Head of caudate nucleus (tissue), 42 donors: ENCODE measurements at regions not wholly inside any gene's neighbourhood (a gene's known extent, or its start where the extent isn't known, plus 50 kb on each side); places are given as distances from the start of the nearest gene placed in this dataset.
A peak's percentile ranks its signal among the peaks of the same experiment; 100 is the strongest.
"Not testable (repeated sequence)": the region's sequence is repeated elsewhere in the genome, so short reads cannot be mapped to it uniquely, and the experiment has no call there.

Source experiments
- DNase-seq, 42 donors: peaks; one replicate each; pipeline versions ENCODE4 v3.0.0 to v3.0.0-alpha.2; 2020 to 2021; ENCODE audit warnings: mixed read lengths in 7 of 42
- intact Hi-C: fragments of 100-400 bp; cut with DNase I; formaldehyde crosslinking; loops from one replicate; pipeline ENCODE4 v1.15.0; 2022

DNA sequence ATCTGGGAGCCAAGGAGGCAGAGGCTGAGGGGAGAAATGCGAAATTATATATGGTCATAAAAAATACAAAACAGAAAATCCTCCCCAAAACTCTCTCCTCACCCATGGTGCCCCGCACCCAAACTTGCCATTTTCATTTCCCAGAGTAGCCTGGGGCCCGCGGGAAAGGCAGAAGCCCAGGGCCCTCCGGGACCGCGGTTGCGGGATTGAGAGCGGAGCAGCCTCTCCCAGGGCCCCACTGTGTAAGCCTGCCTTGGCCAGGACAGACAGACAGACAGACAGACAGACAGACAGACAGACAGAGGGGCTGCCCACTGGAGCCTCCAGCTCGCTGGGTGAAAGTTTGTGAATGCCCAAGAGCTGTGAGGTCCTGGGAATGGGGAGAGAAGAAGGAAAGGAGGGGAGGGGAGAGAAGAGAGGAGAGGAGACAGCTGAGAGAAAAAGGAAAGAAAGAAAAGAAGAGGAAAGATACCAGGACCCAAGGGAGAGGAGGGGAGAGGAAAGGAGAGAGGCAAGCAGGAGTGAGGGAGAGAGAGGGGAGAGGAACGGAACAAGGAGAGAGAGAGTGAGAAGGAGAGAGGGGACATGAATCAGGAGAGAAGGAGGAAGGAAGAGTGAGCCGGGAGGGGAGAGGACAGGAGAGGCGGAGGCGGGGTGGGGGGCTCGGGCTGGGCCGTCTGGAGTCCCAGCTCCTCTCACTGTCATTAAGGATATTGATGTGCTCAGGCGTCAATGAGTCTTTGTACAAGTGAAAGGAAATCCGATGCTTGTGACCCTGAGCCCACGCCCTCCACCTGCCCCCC lies 69.3 kb upstream of the CASZ1 start:
- intact Hi-C loops, result loop anchor here (10.0 kb wide), 1 partner anchor 351 kb away; no protein-coding TSS in a partner anchor
- no peak for DNase-seq

DNA sequence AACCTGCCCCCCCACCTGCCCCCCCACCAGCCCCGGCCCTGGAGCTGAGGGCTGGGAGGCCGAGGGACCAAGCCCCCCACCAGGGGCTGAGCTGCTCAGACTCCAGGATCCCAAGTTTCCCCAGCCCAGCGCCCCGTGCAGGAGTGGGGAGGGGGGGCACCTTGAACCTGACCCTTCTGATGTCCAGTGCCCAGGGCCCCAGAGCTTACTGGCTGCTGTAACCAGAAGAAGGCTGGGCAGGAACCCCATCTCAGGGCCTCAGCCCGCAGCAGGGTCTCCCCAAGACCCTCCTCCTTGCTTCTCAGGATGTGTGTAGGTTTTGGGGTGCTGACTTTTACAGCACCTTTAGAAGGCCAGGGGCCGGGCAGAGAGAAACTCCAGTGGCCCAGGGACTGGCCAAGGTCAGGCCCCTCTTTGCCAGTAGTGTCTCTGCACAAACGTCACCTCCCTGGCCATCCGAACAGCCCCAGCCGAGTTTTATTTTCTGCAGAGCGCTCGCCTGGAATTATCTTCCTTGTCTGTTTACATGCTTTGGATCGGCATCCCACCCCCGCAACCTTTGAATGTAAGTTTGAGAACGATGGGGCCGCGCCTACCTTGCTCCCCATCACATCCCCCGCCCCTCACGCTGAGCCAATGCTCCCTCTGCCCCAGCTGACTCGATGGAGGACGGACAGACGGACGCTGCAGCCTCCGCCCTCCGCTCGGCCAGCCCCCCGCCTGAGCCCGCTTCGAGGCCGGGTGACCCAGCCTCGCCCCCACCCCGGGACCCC lies 70.1 kb upstream of the CASZ1 start:
- intact Hi-C loops, result loop anchor here (10.0 kb wide), 1 partner anchor 352 kb away; no protein-coding TSS in a partner anchor
- peak in 24 of 42 donors; percentile 6 to 60 (median 25) for DNase-seq

DNA sequence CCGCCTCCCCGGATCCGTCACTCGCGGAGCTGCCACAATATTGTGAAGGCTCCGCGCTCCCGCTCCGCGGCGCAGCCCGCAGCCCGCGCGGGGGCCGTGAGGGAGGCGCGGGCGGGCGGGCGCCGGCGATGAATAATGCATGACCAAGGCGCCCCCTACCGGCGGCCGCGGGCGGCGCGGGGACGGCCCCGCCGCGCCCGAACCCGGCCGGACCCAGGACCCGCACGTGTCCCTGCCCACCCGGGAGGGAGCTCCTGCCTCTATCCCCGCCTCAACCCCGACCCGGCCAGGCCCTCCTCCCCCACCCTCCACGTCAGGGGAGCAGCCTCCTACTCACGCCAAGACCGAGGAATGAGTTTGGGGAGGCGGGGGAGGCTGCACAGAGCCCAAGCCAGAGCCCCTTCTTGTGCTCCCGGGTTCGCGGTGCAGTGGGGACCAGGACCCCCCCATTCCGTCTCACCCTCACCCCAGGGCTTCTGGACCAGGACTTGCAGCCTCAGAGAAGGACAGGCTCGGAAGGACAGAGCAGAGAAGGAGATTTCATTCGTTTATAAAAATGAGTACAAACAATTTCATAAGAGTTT lies 70.8 kb upstream of the CASZ1 start:
- intact Hi-C loops, result loop anchor here (10.0 kb wide), 1 partner anchor 352 kb away; no protein-coding TSS in a partner anchor

DNA sequence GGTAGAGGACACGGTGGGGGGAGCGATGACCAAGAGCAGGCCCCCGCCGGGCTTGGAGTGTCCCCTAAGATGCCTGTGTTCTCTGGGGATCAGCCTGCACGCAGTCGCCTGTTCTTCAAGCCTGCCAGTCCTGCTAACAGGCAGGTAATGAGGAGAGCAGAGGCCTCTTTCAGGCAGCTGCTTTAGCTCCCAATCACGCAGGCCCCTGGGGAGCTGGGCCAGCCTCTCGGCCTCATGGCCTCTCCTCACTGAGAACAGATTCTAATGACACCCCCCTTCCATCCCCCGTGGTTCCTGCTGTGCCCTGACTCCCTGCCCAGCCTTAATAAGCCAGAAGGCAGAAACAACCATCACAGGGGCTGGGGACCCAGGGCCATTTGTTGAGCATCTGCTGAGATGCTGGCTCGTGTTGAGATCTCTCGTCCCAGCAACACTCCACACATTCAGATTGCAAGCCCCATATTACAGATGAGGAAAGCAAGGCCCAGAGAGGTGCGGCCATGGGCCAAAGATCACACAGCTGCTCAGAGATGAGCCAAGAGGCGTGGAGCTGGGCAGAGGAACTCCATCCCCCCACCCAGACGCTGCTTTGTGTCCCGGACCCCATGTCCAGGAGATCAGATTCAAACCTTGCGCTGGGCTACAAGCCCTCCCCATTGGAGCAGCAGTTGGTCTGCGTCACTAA lies 71.6 kb upstream of the CASZ1 start:
- intact Hi-C loops, result loop anchor here (10.0 kb wide), 1 partner anchor 353 kb away; no protein-coding TSS in a partner anchor
- DNase-seq, result peak in 20 of 42 donors; percentile 5 to 47 (median 28)

More for the DNA sequence above, 70.8 kb upstream of the CASZ1 start:
- peak in 40 of 42 donors; percentile 16 to 82 (median 59) for DNase-seq

DNA sequence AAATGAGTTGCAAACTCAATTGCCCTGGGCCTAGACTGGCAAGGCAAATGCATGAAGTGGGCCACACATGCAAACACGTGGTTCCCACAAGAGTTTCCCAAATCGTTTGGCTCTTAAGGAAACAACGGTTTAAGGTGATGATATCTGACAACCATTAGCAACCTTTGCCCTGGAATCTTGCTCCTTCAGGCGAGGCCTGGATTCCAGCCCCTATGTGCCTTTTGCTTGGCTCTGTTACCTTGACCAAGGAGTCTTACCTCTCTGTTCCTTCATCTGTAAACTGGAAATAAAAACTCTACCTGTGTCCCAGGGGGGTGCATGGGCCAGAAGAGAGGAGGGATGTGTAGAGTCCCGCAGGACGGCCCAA lies 72.1 kb upstream of the CASZ1 start:
- DNase-seq, result no peak
- intact Hi-C loops, result loop anchor here (10.0 kb wide), 1 partner anchor 354 kb away; no protein-coding TSS in a partner anchor

DNA sequence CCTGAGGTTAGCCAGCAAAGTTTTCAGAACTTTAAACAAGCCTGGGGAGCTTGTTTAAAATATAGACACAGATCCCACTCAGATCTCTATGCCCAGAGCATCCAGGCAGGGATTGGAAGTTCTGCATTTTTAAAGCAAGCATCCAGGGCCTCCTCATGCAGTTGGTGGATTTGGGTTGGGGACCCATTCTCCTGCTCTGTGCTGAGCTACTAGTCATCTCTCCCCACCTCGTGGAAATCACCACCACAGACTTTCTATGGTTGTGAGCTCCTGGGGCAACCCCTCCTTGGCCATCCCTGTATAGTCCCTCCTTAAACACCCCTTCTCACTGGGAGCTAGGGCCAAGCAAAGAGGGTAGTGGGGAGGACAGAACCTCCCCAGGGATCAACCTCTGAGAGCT lies 73.5 kb upstream of the CASZ1 start:
- no peak for DNase-seq
- intact Hi-C loops, result loop anchor here (10.0 kb wide), 1 partner anchor 355 kb away; no protein-coding TSS in a partner anchor

DNA sequence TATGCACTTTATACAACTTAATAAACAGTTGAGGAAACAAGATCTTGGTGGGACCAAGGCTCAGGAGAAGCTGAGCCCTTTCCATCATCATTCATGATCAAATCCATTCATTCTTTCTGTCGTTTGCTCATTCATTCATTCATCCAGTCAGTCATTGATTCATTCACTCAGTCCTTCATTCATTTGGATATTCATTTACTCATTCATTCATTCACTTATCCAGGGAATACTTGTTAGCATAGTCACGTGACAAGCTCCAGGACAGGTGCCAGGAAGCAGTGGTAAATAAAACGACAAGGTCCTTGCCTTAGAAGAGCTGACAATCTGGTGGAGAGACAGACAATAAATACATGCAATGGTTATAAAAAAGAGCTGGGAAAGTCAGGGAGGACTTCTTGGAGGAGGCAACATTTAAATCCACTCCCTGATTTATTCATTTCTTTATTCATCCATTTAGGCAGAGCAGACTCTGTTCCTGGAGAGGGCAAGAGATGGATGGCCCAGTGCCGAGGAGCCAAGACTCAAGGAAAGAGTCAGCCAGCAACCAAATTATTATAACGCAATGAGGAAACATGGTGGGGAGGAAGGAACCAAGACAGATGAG lies 74.1 kb upstream of the CASZ1 start:
- intact Hi-C loops, result no loop called here
- no peak for DNase-seq

DNA sequence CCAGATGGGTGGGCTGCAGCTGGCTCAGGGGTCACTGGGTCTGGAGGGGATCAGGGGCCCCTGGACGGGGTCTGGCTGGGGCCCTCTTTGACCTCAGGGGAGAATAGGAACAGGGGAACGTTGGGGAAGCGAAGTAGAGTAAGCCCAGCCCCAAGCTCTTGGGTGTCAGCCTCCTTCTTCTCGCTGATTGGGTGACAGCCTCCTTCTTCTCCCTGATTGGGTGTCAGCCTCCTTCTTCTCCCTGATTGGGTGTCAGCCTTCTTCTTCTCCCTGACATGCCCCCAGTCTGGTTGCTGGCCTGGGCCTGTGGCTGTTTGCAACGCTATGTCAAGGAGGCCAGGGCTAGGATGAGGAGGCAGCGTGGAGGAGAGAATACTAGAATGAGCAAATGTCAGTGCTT lies 76.7 kb upstream of the CASZ1 start:
- no peak for DNase-seq
- intact Hi-C loops, result no loop called here

DNA sequence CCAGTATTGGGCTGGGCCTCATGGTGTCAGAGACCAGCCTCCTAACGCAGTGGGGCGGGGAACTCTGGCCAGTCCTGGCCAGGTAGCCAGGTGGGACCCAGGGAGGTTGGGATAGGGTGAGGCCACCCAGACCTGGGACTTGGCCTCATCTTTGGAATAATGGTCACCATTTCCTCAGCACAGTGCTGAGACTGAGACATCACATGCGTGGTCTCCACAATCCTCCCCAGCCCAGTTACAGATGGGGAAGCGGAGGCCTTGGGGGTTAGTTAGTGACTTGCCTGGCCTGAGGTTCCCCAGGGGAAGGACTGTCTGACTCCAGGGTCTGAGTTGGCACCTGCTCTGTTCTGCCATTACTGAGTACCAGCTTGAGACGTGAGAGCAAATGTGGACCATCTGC lies 77.9 kb upstream of the CASZ1 start:
- intact Hi-C loops, result no loop called here
- no peak for DNase-seq

DNA sequence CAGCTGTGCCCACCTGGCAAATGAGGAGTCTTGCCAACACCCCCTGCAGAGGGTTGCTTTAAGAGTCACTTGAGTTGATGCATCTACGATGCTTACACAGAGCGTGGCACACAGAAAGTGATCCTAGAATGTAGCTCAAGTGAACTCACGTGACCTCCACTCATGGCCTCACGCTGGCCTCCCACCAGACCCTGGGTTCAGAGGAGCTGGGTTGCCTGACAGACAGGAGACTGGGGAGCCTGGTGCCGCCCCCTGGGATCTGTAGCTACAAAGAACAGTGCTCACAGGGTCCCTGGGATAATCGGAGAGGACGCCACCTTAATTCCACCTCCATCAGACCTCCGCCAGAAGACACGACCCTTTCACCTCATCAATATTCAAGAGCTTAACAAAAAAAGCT lies 81.4 kb upstream of the CASZ1 start:
- intact Hi-C loops, result no loop called here
- DNase-seq, result no peak

DNA sequence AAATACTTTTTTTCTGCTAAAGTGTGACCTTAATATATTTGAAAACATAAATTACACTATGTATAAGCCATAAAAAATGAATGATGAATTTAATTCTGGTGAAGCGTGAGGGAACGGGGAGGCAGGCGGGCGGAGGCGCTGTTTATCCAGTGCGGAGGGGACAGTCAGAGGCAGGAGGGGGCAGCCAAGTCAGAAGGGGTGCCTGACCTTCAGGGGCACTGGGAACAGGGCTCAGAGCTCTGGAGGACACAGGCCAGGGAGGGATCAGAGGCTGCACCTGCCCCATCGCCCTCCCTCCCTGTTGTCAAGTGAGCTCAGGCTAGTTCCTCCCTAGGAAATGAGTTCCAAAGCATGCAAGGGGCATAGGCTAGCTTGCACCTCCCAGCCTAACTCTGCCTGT lies 82.0 kb upstream of the CASZ1 start:
- no peak for DNase-seq
- intact Hi-C loops, result no loop called here

DNA sequence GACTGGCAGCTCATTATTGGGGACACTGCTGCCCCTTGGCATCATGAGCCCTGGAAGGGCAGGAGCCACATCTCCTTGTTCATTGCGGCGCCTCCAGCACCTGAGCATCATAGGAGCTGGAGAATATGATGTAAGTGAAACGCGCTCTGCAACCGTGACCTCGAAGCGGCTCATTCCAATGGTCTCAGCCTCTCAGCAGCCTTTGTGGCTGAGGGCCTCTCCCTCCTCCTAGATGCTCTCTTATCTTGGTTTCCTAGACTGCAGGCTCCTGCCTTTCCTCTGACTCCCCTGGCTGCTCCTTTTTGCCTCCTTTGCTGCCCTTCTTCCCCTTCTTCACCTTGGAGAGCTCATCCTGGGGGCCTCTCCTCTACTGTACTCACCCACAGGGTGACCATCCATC lies 83.6 kb upstream of the CASZ1 start:
- intact Hi-C loops, result no loop called here
- no peak for DNase-seq

DNA sequence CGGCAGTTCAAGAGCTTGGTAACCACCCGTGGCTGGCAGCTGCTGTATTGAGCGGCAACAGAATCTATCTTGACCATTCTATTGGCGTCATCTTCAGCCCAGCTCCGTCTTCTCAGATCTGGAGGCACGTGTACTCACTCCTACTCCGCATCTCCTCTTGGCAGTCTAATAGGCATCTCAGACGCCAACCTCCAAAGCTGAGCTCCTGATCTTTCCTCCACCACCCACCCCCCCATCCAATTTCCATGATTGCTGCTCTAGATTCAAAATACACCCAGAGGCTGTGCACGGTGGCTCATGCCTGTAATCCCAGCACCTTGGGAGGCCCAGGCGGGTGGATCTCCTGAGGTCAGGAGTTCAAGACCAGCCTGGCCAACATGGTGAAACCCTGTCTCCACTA lies 84.6 kb upstream of the CASZ1 start:
- intact Hi-C loops, result no loop called here
- DNase-seq, result peak in 32 of 42 donors; percentile 7 to 81 (median 40)

DNA sequence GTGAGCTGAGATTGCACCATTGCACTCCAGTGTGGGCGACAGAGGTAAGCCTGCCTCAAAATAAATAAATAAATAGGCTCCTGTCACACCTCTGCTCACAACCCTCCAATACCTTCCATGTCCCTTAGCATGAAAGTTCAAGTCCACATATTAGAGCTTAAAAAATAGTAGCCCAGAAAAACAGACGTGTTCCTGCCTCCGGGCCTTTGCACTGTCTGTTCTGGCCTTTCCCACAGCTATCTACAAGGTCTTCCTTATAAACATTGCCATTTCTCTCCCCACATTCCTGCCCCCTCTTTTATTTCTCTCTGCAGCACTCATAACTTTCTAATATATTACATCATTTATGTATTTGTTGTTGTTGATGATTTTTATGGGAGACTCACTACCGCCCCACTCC lies 85.6 kb upstream of the CASZ1 start:
- no peak for DNase-seq
- intact Hi-C loops, result no loop called here

DNA sequence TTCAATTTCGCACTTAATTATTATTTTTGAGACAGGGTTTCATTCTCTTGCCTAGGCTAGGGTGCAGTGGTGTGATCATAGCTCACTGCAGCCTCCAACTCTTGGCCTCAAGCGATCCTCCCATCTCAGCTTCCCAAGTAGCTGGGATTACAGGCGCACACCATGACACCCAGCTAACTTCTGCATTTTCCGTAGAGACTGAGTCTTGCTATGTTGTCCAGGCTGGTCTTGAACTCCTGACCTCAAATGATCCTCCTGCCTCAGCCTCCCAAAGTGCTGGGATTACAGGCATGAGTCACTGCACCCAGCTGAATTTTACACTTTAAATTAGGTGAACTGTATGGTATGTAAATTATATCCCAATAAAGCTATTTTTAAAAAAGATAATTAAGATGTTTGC lies 90.6 kb upstream of the CASZ1 start:
- DNase-seq, intact Hi-C loops: not testable (repeated sequence)

DNA sequence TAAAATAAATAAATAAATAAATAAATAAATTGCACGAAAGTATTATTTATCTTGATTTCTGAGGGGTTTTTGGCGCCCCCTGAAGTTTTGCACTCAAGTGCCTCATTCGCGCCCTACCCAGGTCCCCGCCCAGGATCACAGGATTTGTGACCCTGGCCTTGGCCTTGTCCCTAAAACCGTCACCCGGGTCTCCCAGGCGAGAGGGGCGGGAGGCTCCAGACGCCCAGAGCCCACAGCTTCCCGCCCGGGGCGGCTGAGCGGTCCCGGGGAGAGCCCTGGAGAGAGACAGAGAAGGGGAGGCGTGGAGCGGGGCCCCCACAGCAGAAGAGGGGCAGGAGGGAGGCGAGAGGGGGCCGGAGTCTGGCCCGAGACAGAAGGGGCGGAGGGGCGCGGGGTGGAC lies 91.8 kb upstream of the CASZ1 start:
- DNase-seq, result no peak

DNA sequence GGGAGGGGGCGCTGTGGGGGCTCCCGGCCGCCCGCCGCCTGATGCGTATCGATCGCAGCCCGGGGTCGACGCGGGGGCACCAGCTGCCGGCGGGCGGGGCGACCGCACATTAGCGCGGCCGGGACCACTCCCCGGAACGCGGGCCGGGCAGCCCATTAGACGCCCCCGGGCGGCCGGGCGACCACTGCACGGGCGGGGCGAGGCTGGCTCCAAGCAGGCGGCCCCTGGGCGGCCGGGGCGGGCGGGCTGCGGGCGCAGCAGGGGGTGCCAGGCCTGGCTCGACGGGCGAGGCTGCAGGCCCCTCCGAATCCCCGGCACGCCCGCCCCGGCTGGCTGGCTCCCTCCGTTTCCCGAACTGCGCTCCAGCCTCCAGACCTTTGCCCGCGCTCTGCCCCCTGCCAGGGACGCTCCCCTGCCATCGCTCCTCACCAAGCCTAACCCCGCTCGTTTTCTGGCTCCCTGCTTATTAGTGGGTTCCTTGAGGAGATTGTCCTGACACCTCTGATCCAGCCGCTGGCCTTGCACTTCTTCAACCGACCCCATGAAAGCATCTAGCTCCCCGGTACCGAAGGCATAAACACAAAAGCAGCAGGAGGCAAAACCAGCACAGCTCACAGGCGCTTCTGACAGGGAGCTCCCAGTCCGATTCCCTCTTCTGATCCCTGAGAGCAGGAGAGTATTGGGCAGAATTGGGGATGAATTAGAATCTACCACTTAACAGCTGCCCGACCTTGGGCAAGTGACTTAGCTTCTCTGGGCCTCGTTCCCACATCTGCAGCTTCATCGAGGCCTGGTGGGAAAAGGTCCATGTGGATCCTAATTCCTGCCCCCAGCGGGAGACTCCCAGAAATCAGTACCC lies 92.6 kb upstream of the CASZ1 start:
- no peak for DNase-seq
- intact Hi-C loops, result no loop called here

More for the DNA sequence above, 91.8 kb upstream of the CASZ1 start:
- intact Hi-C loops, result no loop called here
